SH-SY5Y (cell line): ENCODE measurements at regions not wholly inside any gene's neighbourhood (a gene's known extent, or its start where the extent isn't known, plus 50 kb on each side); places are given as distances from the start of the nearest gene placed in this dataset.

Experiments used
- GATA2 ChIP-seq: IDR thresholded peaks from 2 replicates; pipeline ENCODE4 v1.6.1; 2011; ENCODE audit warnings: mild to moderate bottlenecking, low read depth, low read length
- GATA3 ChIP-seq: IDR thresholded peaks from 2 replicates; pipeline ENCODE4 v1.6.1; 2011; ENCODE audit warnings: low read depth, mild to moderate bottlenecking, low read length, moderate library complexity

- TF ChIP-seq GATA3 (no peak), GATA2 (no peak)
Measured at GRCh38 chr5:101678481-101679193, 617.4 kb downstream of the SLCO4C1 start.

DNA sequence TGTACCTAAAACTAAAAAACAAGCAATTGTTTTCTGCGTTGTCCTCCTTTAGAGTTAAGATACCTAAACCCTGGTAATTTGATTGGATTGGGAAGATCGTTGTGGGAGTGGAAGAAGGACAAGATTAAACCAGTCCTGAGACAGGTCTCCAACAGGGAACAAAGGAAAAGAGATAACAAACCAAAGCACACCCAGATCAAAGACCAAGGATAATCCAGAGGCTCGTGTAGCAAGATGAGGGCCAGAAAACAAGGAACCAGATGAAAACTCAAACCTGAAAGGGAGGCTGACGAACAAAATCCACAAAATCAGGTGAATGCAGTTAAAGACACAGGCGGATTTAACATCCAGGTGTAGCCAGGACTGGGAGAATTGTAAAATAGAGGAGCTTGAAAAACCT, 618.1 kb downstream of the SLCO4C1 start:
- TF ChIP-seq GATA3: no peak
- no peak for TF ChIP-seq GATA2

- TF ChIP-seq GATA2 (no peak), GATA3 (no peak)
Measured at GRCh38 chr5:101676646-101677045, 619.4 kb downstream of the SLCO4C1 start.

DNA sequence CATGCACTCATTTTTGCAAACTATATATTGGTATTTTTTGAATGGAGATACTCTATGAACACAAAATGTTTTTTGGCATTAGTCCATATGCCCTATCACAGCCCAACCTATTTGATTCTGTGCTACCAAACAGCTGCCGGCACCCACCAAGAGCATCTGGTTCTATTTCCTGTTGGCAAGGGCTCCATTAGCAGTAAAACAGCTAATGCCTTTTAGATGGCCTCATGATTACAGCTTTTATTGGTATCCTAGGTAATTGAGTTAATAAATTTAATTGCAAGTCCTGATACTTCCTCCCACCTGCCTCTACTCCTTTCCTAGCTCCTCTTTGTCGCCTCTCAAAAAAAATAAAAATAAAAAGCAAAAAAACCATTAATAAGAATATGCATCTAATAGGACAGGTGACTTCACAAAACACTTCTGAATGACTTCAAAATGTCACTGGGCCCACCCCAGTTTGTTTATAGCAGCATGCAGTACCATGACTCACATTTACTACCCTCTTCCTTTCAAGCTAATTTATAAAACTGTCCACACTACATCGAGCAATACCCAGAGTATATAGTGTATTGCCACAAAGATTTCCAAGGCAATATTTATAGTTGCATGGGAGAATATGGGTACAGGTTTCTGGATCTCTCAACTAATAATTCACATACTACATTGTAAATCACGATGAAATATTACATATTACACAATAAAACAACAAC, 620.4 kb downstream of the SLCO4C1 start:
- peak; percentile 82 for TF ChIP-seq GATA2
- TF ChIP-seq GATA3: peak; percentile 56; the same call in 1 of the 2 replicates

DNA sequence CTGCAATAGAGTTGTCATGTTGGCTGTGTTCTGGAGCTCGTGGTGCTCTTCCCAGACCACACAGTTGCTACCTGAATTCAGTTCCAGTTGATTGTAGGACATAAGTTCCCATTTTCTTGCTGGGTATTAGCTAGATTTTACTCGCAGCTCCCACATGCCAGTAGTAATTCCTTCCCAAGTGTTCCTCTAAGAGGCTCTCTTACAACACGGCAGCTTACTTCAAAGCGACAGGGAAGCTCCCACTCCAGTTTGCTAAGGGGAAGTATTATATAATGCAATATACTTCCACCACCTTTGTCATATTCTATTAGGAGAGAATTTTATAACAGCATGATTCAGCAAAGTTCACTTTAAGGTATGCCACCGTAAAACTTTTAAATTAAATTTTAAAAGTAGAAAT, 623.0 kb downstream of the SLCO4C1 start:
- TF ChIP-seq GATA3 (no peak), GATA2 (no peak)

DNA sequence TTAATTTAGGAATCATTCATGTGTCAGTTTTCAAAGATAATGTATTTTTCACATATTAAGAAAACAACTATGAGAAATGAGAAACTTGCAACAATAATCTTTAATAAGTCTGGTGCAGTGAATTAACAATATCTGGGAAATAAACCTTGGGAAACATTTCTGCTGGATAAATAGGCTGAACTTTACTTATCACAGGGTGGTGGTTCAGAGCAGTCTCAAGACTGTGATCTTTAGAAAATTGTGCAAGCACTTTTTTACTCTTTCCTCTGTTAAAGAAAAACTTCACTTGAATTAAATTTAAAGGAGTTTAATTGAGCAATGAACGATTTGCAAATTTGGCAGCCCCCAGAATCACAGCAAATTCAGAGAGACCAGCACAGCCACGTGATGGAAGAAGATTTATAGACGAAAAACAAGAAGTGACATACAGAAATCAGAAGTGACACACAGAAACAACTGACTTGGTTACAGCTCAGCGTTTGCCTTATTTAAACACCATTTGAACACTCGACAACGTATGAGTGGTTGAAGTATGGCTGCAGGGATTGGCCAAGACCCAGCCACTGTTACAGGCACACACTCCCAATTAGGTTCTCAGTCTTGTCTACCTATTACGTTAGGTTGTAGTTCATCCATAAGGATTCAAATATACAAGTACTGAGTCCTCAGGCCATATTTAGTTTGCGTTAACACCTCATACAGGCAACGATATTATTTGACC, 631.9 kb downstream of the SLCO4C1 start:
- no peak for TF ChIP-seq GATA2
- no peak for TF ChIP-seq GATA3

DNA sequence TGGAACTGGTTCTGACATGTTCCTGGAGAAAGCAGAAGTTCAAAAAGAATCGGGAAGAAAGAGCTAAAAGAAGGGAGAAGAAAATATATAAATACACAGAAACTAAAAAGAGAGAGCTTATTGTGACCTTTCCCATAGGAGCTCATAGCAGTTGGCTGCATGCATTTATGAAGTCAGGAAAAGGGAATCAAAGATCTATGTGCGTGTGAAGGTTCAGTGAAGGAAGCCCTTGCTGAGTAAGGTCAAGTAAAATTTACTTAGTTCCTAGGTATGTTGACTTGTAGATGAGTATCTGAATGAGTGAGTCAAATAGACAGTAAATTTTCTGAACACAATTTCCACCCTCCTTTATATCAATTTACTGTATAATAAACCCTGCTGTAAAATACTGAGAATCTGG, 632.5 kb downstream of the SLCO4C1 start:
- TF ChIP-seq GATA3: no peak

DNA sequence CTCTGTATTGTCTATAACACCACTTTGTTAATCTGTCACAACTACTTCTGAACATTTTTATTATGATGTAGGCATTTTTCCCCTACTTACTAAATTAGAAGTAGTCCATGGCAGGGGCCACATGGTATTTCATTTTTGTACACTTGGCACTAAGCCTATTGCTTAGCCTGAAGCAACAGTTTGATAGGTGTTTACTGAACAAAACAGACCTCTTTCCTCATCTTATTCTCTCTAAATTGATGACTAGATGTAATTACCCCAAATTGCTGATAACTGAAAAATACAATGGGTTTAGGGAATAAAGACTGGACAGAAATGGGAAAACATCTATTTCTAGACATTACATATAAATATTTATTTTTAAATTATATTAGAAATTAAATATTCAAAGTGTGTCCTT, 633.8 kb downstream of the SLCO4C1 start:
- TF ChIP-seq GATA2 (no peak), GATA3 (no peak)

DNA sequence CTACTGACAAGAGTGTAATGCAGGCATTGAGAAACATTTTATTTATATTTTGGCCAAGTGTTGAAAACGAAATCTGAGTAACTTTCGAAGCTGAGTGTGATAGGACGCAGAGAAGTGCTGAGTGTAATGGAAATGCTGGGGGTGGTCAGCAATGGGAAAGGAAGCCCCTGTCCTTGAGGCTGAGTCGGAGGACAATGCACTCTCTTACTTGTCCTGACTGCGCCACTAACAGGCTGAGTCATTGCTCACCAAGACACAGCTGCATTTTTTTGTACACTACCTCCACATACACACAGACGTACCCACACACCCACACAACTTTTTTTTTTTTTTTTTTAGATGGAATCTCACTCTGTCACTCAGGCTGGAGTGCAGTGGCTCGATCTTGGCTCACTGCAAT, 637.7 kb downstream of the SLCO4C1 start:
- no peak for TF ChIP-seq GATA2
- no peak for TF ChIP-seq GATA3

- TF ChIP-seq GATA2 (no peak), GATA3 (no peak)
Measured at GRCh38 chr5:101653996-101654395, 642.1 kb downstream of the SLCO4C1 start.

- TF ChIP-seq GATA3: no peak
- no peak for TF ChIP-seq GATA2
Measured at GRCh38 chr5:101647861-101648260, 648.2 kb downstream of the SLCO4C1 start.

DNA sequence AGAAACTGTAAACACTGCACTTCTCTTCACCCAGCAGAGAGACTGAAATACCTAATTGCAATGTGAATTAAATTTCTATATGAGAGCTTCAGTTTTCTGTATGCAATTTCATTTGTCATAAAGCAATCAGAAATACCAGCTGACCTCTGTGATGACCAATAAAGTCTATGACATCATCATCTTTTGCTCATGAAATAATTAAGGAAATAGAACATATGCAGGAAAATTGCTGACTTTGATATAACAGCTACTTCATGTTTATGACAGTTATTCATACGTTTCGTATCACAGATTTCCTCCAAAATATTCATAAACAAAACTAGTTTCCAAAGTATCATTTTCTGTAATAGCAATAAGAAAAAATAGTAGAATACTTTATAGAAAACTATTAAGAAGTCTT, 652.3 kb downstream of the SLCO4C1 start:
- TF ChIP-seq GATA3 (no peak), GATA2 (no peak)

DNA sequence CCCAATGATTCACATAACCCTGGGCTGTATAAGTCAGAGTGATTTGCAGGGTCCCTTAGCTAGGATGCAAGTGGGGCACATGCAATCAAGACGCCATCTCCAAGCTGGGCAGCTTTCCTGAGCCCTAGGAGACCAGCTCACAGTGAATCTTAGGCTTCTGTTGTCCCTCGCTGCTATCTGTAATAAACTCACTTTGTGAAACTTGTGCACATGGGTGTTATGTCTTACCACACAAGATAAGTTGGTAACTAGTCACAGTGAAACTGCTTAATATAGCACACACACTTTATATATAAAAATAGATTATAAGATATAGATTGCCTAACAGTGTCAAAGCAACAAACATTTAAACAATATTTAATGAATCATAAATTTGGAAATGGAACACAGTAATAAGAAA, 658.5 kb downstream of the SLCO4C1 start:
- TF ChIP-seq GATA2: no peak

GRCh38 chr5:101626572-101626971, 669.5 kb downstream of the SLCO4C1 start:
- no peak for TF ChIP-seq GATA3

DNA sequence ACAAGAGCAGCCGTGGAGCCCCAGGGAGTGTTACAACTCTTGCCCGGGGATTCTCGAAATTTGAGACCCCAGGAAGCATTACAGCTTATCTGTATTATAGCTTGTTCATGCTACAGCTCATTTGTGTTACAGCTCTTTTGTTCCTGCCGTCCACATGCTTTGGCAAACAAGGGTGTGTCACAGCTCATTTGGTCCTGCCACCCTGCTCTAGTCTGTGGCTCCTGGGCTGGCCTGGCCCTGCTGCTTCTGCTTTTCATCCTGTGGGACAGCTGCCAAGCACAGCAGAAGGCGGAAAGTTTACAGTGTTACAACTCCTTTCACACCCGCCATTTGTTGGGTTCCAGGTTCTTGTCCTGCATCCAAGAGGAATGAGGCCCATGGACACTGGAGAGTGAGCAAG, 685.0 kb downstream of the SLCO4C1 start:
- TF ChIP-seq GATA2: no peak
- no peak for TF ChIP-seq GATA3
